Stimulated activated naive CD8-positive, alpha-beta T cell treated with anti-CD3 and anti-CD28 coated beads, Interleukin-15, Interleukin-2, amounts not matched to agents 100 ng/mL and 50 ng/mL, for 24 hours (primary cell): ENCODE measurements at regions not wholly inside any gene's neighbourhood (a gene's known extent, or its start where the extent isn't known, plus 50 kb on each side); places are given as distances from the start of the nearest gene placed in this dataset.
"Not testable (repeated sequence)": the region's sequence is repeated elsewhere in the genome, so short reads cannot be mapped to it uniquely, and the experiment has no call there.

Source experiments
- H3K27ac Mint-ChIP-seq: one replicate; pipeline ENCODE4 v1.8.0; 2021; ENCODE audit warnings: mild to moderate bottlenecking, mixed read lengths
- H3K27me3 Mint-ChIP-seq: one replicate; pipeline ENCODE4 v1.8.0; 2021; ENCODE audit warnings: mixed read lengths
- H3K36me3 Mint-ChIP-seq: one replicate; pipeline ENCODE4 v1.8.0; 2021; ENCODE audit warnings: low read depth, mixed read lengths
- H3K4me1 Mint-ChIP-seq: one replicate; pipeline ENCODE4 v1.8.0; 2021; ENCODE audit warnings: low read depth, mixed read lengths
- H3K4me3 Mint-ChIP-seq: one replicate; pipeline ENCODE4 v1.8.0; 2021; ENCODE audit warnings: mild to moderate bottlenecking, mixed read lengths
- H3K9me3 Mint-ChIP-seq: one replicate; pipeline ENCODE4 v1.8.0; 2021; ENCODE audit warnings: mixed read lengths

DNA sequence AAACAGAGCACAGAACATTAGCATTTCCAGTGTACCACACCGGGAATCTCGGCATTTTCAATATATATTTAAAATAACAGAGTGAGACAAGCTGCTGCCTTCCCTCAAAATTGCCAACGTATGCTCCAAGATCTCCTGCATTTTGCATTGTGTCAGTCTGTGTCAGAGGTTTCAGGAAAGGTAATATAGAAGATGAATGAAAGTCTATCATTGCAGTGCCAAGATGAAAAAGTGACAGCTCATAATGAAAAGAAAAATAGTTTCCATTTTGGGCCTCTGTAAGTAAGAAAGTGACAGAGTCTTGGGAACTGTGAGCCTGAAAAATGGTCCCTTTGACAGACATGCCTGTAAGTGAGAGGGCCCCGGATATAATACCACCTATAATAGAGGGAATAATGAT lies 297.8 kb upstream of the PIK3C3 start:
- no peaks in the 10 kb centered on the region for H3K4me1 Mint-ChIP-seq
- H3K4me3 Mint-ChIP-seq = no peak overlapping the region
- H3K36me3 Mint-ChIP-seq = no peaks in the 10 kb centered on the region
- no peaks in the 10 kb centered on the region for H3K27me3 Mint-ChIP-seq
- no peaks in the 10 kb centered on the region for H3K9me3 Mint-ChIP-seq
- no peak overlapping the region for H3K27ac Mint-ChIP-seq

DNA sequence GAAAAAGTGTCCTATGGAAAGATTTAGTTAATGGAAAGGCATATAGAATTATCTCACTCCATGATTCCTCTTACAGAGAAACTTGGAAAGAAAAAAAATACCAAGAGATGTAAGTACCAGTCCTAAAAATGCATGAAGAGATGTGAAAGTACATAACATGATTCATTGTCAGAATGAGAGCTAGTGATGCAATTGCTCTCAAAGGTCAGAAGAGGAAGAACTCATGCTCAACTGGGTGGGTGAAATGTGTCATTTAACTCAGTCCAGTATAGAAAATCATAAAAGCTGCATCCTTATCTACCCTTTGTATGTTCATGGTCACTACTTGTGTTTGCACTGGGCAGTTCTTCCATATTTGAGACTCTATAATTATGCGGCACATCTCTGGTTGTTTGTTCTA lies 300.0 kb upstream of the PIK3C3 start:
- no peak overlapping the region for H3K27ac Mint-ChIP-seq
- no peaks in the 10 kb centered on the region for H3K27me3 Mint-ChIP-seq
- H3K4me1 Mint-ChIP-seq = no peaks in the 10 kb centered on the region
- no peak overlapping the region for H3K4me3 Mint-ChIP-seq
- no peaks in the 10 kb centered on the region for H3K36me3 Mint-ChIP-seq
- H3K9me3 Mint-ChIP-seq = no peaks in the 10 kb centered on the region

DNA sequence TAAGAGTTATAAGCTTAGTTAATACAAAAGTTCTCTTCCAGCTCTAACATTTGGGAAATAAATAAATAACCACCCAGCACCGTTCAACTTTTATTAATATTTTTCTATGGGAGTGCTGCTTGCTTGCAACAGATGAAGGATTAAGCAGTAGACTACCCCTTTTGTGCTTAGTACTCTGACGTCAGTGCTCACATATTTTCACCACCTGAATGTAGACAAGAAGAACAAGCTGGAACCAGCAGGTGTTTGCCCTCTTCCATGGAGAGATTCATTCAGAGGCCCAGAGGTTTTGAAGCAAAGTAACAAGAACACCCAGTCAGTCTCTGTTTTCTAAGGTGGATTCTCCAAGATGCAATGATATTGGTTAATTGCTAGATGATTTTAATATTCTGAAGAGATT lies 307.1 kb upstream of the PIK3C3 start:
- Mint-ChIP-seq H3K9me3 (peaks cover 12% of the 10 kb centered on the region), H3K4me1 (no peaks in the 10 kb centered on the region), H3K27ac (no peak overlapping the region), H3K27me3 (no peaks in the 10 kb centered on the region), H3K36me3 (no peaks in the 10 kb centered on the region), H3K4me3 (no peak overlapping the region)

DNA sequence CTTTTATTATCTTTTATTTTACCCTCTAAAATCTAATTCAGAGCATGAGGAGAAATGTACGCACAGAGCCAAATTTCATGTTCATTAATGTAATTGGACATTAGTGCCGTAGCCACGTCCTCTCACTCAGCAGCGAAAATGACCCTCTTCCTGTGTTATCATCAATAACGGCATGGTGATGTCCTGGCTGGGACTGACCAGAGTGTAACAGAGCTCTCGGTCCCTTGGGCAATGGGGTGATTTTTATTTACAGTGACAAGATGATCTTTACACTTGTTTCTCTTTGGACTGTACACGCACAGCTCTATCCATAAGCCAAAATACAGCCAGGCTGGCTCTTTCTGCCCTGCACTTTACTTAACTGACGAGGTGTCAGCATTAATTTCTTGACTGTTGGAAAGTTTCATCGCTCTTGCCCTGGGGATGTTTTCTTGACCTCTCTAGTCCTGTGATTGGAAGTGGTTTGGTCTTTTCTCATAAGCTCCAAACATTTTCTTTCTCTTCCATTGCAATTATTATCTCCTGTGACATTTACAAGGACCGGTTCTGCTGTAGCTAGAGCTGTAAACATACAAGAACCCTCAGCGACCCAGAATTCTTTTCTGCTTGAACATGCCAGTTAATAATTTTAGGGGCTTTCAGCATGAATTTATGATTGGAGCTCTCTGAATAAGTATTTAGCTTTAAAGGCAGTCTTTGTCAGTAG lies 308.0 kb upstream of the PIK3C3 start:
- H3K27ac Mint-ChIP-seq = no peak overlapping the region
- peaks cover 12% of the 10 kb centered on the region for H3K9me3 Mint-ChIP-seq
- H3K4me1 Mint-ChIP-seq = no peaks in the 10 kb centered on the region
- no peaks in the 10 kb centered on the region for H3K27me3 Mint-ChIP-seq
- no peak overlapping the region for H3K4me3 Mint-ChIP-seq
- no peaks in the 10 kb centered on the region for H3K36me3 Mint-ChIP-seq

DNA sequence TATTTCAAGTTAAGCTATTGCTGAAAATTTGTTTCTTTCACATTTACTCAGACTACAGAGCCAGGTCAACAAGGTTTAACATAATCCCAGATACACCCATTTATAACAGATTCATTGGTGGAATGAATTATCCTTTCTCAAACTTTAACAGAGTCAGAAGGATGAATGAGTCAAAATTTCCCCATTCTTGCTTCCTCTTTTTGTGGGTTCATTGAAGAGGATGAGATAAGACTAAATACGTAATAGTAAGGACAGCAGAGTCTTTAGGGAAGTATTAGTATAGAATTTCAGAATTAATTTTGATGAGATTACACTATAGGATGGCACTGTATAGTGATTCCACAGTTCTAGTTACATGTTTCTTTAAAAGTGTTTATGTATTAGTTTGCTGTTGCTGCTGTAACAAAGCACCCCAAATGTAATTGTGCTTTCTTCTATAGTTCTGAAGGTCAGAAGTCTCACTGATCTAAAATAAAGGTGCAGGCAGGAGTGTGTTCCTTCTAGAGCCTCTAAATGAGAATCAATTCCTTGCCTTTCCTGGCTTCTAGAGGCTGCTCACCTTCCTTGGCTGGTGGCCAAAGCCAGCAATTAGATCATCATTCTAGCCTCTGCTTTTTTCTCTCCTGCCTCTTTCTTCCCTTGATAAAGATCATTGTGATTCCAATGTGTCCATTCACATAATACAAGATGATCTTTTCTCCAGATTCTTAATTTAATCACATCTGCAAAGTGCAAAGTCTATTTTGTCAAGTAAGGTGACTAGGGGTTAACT lies 309.3 kb upstream of the PIK3C3 start:
- Mint-ChIP-seq H3K9me3 (peaks cover 12% of the 10 kb centered on the region), H3K4me1 (no peaks in the 10 kb centered on the region), H3K27ac (no peak overlapping the region), H3K36me3 (no peaks in the 10 kb centered on the region), H3K4me3 (no peak overlapping the region), H3K27me3 (no peaks in the 10 kb centered on the region)

DNA sequence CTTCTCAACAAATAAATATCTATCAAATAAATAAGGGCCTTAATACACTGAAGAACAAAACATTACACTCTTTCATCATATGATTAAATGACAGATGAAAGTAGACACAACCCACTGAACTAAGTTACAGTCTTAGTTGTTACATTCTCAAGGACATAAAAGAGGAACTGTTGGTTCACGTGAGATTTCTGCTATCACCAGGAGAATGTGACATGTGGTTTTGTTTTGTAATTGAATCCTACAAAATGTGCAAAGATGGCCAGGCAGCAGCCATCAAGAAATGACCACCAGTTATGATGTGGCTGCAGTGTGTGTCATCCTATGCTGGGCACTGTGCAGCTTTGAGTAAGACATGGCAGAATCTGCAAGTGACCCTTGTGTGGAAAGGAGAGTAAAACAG lies 310.6 kb upstream of the PIK3C3 start:
- no peak overlapping the region for H3K27ac Mint-ChIP-seq
- H3K36me3 Mint-ChIP-seq = no peaks in the 10 kb centered on the region
- no peak overlapping the region for H3K4me3 Mint-ChIP-seq
- H3K9me3 Mint-ChIP-seq = peaks cover 16% of the 10 kb centered on the region
- no peaks in the 10 kb centered on the region for H3K27me3 Mint-ChIP-seq
- no peaks in the 10 kb centered on the region for H3K4me1 Mint-ChIP-seq

DNA sequence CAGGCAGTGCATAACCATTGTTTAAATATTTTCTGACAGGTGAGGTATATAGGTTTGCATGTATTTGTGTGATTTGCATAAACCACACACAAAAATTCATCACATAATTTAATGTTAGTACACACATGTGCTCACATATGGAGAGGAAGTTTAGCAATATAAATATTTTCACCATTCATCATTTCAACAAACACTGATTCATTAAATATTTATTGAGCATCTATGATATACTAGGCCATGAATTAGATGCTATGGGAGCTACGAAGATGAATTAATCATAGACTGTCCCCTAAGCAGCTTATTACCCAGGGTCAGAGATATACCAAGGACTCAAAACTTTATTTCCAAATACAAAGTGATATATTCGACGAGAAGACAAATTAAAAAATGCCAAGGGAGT lies 311.6 kb upstream of the PIK3C3 start:
- no peaks in the 10 kb centered on the region for H3K36me3 Mint-ChIP-seq
- peaks cover 16% of the 10 kb centered on the region for H3K9me3 Mint-ChIP-seq
- no peak overlapping the region for H3K27ac Mint-ChIP-seq
- no peak overlapping the region for H3K4me3 Mint-ChIP-seq
- no peaks in the 10 kb centered on the region for H3K4me1 Mint-ChIP-seq
- H3K27me3 Mint-ChIP-seq = no peaks in the 10 kb centered on the region

DNA sequence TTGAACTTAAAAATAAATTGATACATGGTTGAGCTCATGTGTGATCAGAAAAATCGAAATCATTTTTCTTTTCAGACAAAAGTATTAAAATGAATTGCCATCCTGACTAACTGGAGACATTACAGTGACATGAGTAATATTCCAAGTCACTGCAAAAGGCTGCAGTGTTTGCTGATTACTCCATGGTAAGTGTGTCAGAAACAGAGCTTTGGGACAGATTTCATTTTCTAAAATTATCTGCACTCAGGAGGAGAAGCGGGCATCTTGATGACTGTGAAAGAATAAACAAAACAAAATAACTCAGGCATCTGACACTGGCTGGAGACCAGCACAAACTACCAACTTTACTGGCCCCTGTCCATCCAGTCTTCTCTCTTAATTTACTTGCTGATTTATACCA lies 312.3 kb upstream of the PIK3C3 start:
- Mint-ChIP-seq H3K4me3 (no peak overlapping the region), H3K27me3 (no peaks in the 10 kb centered on the region), H3K27ac (no peak overlapping the region), H3K4me1 (no peaks in the 10 kb centered on the region), H3K9me3 (peaks cover 16% of the 10 kb centered on the region), H3K36me3 (no peaks in the 10 kb centered on the region)

DNA sequence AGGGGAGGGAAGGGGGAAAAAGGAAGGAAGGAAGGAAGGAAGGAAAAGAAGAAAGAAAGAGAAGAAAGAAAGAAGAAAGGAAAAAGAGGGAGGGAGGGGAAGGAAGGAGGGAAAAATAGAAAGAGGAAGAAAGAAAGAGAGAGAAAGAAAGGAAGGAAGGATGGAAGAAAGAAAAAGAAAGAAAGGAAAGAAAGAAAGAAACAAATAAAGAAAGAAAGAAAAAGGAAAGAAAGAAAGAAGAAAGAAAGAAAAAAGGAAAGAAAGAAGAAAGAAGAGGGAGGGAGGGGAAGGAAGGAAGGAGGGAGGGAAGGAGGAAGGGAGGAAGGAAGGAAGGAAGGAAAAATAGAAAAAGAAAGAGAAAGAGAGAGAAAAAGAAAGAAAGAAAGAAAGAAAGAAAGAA lies 315.8 kb upstream of the PIK3C3 start:
- Mint-ChIP-seq H3K4me1 (no peaks in the 10 kb centered on the region), H3K4me3 (no peak overlapping the region), H3K27me3 (no peaks in the 10 kb centered on the region), H3K9me3 (peaks cover 8% of the 10 kb centered on the region), H3K36me3 (no peaks in the 10 kb centered on the region), H3K27ac (no peak overlapping the region)

DNA sequence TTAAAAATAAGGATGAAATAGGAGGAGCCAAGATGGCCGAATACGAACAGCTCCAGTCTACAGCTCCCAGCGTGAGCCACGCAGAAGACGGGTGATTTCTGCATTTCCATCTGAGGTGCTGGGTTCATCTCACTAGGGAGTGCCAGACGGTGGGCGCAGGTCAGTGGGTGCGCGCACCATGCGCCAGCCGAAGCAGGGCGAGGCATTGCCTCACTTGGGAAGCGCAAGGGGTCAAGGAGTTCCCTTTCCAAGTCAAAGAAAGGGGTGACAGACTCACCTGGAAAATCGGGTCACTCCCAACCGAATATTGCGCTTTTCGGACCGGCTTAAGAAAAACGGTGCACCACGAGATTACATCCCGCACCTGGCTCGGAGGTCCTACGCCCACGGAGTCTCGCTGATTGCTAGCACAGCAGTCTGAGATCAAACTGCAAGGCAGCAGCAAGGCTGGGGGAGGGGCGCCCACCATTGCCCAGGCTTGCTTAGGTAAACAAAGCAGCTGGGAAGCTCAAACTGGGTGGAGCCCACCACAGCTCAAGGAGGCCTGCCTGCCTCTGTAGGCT lies 323.2 kb upstream of the PIK3C3 start:
- H3K4me1 Mint-ChIP-seq, H3K36me3 Mint-ChIP-seq, H3K9me3 Mint-ChIP-seq, H3K4me3 Mint-ChIP-seq, H3K27ac Mint-ChIP-seq, H3K27me3 Mint-ChIP-seq: not testable (repeated sequence)

DNA sequence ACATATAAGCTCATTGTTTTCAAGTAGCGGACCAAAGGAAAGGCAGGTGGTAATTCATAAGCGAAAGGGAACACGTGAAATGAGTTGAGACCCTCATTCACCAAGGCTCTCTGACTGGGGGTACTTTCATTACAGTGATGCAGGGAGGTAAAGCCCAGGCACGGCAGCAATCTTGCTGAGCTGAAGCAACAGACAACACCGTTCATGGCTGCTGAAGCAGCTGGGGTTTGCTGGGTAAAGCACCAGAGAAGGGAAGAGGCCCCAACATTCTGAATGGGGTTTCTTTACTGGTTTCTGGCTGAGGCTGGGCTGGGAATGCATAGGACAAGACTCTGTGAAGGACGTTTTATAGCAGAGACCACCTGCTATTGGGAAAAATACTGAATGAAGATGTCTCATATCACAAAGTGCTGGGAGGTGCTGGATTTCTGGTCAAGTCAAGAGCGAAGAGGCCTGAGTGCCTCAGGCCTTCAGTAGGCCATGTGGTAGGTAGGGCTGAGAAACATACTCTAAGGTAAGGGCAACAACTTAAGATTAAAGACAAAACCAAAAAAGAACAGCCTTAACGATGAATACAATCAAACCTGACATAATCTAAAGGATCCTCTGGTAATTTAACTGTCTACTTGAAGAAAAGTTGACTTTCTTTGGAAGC lies 324.7 kb upstream of the PIK3C3 start:
- H3K27ac Mint-ChIP-seq = no peak overlapping the region

DNA sequence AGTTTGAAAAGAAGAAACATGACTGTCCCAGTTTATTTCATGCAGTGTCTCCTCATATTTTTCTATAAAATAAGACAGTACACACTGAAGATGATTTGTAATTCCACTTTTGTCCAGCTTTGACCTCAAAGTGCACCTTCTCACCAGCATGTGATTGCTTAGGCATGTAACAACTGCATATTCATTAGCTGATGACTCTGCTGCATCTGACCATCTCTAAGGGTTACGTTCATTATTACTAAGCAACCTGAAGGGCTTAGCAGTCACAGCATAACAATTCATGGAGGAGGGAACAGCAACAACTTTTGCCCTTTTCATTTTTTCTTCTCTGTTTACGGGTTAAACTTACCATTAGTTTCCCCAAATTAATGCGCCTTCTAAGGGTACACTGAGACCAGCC lies 330.6 kb upstream of the PIK3C3 start:
- Mint-ChIP-seq H3K9me3 (no peaks in the 10 kb centered on the region), H3K27ac (no peak overlapping the region), H3K4me1 (no peaks in the 10 kb centered on the region), H3K36me3 (no peaks in the 10 kb centered on the region), H3K4me3 (no peak overlapping the region), H3K27me3 (no peaks in the 10 kb centered on the region)

More for the DNA sequence above, 324.7 kb upstream of the PIK3C3 start:
- H3K4me3 Mint-ChIP-seq = no peak overlapping the region
- no peaks in the 10 kb centered on the region for H3K27me3 Mint-ChIP-seq
- peaks cover 3% of the 10 kb centered on the region for H3K9me3 Mint-ChIP-seq
- H3K4me1 Mint-ChIP-seq = no peaks in the 10 kb centered on the region
- H3K36me3 Mint-ChIP-seq = no peaks in the 10 kb centered on the region

DNA sequence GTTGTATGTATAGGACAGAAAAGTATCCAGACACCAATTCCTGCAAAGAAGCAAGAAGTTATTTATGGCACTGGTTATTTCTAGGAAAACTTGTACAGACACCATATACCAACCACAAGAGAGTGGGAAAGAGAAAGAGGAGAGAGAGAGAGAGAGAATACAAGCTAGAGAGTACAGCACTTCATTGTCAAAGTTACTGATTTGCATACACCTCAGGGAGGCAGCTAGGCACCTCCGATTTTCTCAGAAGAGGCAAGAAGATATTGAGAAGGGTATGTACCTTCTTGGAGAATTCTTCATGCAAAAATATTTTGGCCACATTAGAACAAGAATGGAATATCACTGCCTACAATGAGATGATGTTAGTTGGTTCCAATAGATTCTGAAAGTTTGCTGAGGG lies 333.9 kb upstream of the PIK3C3 start:
- no peaks in the 10 kb centered on the region for H3K27me3 Mint-ChIP-seq
- H3K4me1 Mint-ChIP-seq = no peaks in the 10 kb centered on the region
- H3K9me3 Mint-ChIP-seq = no peaks in the 10 kb centered on the region
- no peak overlapping the region for H3K4me3 Mint-ChIP-seq
- no peak overlapping the region for H3K27ac Mint-ChIP-seq
- H3K36me3 Mint-ChIP-seq = no peaks in the 10 kb centered on the region

DNA sequence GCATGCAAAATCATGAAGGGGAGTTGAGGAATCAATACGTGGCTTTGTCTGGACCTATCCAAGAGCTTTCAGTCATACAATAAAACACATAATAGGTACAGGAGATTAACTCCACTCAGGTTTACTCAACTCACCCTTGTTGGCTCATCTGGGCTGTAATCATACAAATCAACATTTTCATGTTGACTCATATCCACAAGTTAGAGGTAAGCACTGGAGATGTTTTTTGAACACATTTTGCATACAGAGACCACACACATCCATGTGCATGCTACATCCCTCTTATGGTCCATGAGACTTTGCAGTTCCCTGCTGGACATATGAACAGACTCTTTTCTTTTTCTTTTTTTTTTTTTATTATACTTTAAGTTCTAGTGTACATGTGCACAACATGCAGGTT lies 336.9 kb upstream of the PIK3C3 start:
- Mint-ChIP-seq H3K27ac (no peak overlapping the region), H3K4me1 (no peaks in the 10 kb centered on the region), H3K36me3 (no peaks in the 10 kb centered on the region), H3K9me3 (no peaks in the 10 kb centered on the region), H3K4me3 (no peak overlapping the region), H3K27me3 (no peaks in the 10 kb centered on the region)

DNA sequence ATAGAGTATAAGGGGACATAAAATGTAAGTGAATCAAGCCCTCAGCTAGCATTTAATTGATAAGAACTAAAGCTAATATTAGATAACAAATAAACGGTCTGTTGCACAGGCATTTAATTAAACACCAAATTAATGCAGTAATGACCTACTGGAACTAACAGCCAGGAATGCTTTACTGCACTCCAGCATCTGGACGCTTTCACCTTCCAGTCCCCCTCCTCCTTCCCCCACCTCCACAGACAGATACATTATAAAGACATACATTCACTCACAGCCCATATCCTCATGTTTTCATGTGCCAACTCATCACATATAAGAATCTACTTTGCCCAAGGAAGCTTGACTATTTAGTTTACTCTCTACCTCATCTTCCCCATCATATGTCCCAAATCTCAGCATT lies 337.4 kb upstream of the PIK3C3 start:
- H3K4me1 Mint-ChIP-seq = no peaks in the 10 kb centered on the region
- H3K27me3 Mint-ChIP-seq = no peaks in the 10 kb centered on the region
- H3K4me3 Mint-ChIP-seq = no peak overlapping the region
- H3K27ac Mint-ChIP-seq = no peak overlapping the region
- no peaks in the 10 kb centered on the region for H3K36me3 Mint-ChIP-seq
- no peaks in the 10 kb centered on the region for H3K9me3 Mint-ChIP-seq
